ENCODE measurements at regions not wholly inside any gene's neighbourhood (a gene's known extent, or its start where the extent isn't known, plus 50 kb on each side); places are given as distances from the start of the nearest gene placed in this dataset.

DNA sequence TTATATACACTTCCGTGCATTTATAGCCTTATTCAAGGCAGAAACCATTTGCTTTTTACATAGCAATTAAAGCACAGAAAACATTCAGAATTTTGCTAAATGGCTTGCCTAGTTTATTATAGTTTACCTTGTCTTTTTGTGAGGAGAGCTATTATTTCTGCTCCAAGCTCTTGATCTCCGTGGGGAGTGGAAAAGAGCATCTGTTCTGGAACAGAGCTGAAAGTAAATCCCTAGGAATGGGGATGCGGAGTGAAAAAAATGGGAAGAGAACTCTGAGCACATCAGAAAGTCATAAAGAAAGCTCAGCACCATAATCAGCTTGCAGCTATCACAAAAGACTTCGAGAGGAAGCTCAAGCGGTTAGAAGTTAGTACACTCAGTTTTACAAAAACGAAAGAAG is 1006.7 kb downstream of the ROBO2 start:
- no peak for DNase-seq
- Histone ChIP-seq H3K27me3 (ENCODE audit: insufficient read depth, low read depth, severe bottlenecking) (no peaks in the 10 kb centered on the region), H3K36me3 (no peaks in the 10 kb centered on the region), H3K4me3 (ENCODE audit: low read depth, low read length) (no peak overlapping the region), H3K27ac (no peak overlapping the region), H3K9me3 (ENCODE audit: severe bottlenecking) (no peaks in the 10 kb centered on the region)
- TF ChIP-seq, protein P1, sequence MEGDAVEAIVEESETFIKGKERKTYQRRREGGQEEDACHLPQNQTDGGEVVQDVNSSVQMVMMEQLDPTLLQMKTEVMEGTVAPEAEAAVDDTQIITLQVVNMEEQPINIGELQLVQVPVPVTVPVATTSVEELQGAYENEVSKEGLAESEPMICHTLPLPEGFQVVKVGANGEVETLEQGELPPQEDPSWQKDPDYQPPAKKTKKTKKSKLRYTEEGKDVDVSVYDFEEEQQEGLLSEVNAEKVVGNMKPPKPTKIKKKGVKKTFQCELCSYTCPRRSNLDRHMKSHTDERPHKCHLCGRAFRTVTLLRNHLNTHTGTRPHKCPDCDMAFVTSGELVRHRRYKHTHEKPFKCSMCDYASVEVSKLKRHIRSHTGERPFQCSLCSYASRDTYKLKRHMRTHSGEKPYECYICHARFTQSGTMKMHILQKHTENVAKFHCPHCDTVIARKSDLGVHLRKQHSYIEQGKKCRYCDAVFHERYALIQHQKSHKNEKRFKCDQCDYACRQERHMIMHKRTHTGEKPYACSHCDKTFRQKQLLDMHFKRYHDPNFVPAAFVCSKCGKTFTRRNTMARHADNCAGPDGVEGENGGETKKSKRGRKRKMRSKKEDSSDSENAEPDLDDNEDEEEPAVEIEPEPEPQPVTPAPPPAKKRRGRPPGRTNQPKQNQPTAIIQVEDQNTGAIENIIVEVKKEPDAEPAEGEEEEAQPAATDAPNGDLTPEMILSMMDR (IDR thresholded peaks at IDR 0.05; ENCODE audit: low read depth, low read length), result no peak

DNA sequence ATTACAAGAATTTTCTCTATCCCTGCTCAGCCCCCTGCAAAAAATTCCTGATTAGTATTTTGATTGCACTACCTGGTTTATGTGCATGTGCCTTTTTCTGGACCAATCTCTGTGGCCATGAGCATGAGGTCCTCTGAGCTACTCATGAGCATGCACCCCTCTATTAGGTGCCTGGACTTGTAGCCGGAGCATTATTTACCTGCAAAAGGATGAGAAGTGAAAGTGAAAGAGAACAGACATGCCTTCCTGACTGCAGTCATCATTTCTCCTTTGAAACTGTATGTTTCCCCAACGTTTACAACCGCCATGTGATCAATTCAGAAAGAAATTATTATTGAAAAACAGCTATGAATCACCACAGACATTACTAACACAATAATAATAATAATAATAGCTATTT is 1008.8 kb downstream of the ROBO2 start:
- Histone ChIP-seq H3K36me3 (no peaks in the 10 kb centered on the region), H3K27ac (no peak overlapping the region), H3K9me3 (ENCODE audit: severe bottlenecking) (no peaks in the 10 kb centered on the region), H3K27me3 (ENCODE audit: insufficient read depth, low read depth, severe bottlenecking) (no peaks in the 10 kb centered on the region), H3K4me3 (ENCODE audit: low read depth, low read length) (no peak overlapping the region)
- no peak for DNase-seq
- TF ChIP-seq, protein P1 (IDR thresholded peaks at IDR 0.05; ENCODE audit: low read depth, low read length), result no peak

DNA sequence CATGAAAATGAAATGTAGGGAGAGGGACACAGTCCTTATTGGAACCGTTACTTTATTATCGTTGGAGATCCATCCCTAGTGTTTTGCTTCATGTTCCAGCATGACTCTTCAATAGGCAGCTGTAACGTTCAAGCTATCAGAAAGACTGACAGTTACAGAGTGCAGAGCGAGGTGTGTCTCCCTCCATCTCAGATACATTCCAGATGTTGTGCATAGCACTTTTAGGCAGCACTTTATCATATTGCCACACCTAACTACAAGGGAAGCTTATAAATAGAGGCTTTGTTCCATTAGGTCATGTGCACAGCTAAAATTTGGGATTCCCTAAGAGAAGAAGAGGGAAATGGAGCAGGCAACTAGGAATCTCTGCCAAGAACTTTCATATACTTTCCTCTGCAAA is 1009.6 kb downstream of the ROBO2 start:
- Histone ChIP-seq H3K27ac (no peak overlapping the region), H3K4me3 (ENCODE audit: low read depth, low read length) (no peak overlapping the region)
- TF ChIP-seq, protein P1 (IDR thresholded peaks at IDR 0.05; ENCODE audit: low read depth, low read length), result no peak

DNA sequence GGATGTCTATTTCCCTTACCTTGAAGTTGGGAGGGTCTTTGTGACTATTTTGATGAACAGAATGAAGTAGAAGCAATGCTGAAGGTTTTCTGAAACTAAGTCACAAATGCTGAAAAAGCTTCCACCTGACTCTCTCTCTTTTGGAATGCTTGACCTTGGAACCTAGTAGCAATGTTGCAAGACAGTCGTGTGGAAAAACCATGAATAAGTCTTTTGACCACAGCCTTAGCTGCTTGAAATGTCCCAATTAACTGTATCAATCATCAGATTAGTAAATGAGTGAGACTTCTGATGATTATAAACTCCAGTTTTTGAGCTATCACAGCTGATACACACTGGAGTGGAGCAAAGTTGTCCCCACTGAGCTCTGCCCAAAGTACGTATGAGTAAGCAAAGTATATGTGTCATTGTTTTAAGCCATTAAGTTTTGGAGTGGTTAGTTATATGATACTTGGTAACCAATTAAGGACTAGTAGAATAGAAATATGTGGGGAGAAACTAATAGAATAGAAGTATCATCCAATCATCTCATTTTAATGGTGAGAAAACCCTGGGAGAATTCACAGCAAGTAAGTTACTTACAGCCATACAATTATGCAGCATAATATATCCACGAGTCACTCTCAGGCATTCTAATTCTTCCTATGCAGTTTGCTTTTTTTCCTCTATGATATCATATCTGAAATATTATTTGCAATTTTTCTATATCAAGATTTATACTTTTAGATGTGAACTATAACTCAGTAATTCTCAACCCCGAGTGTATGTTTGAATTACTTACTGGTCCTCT is 1010.6 kb downstream of the ROBO2 start:
- Histone ChIP-seq H3K9me3 (ENCODE audit: severe bottlenecking) (no peaks in the 10 kb centered on the region), H3K27me3 (ENCODE audit: insufficient read depth, low read depth, severe bottlenecking) (no peaks in the 10 kb centered on the region), H3K27ac (no peak overlapping the region), H3K4me3 (ENCODE audit: low read depth, low read length) (no peak overlapping the region), H3K36me3 (no peaks in the 10 kb centered on the region)
- no peak for DNase-seq
- TF ChIP-seq, protein P1 (IDR thresholded peaks at IDR 0.05; ENCODE audit: low read depth, low read length), result no peak

More for the DNA sequence above, 1009.6 kb downstream of the ROBO2 start:
- Histone ChIP-seq H3K27me3 (ENCODE audit: insufficient read depth, low read depth, severe bottlenecking) (no peaks in the 10 kb centered on the region), H3K36me3 (no peaks in the 10 kb centered on the region), H3K9me3 (ENCODE audit: severe bottlenecking) (no peaks in the 10 kb centered on the region)
- no peak for DNase-seq

DNA sequence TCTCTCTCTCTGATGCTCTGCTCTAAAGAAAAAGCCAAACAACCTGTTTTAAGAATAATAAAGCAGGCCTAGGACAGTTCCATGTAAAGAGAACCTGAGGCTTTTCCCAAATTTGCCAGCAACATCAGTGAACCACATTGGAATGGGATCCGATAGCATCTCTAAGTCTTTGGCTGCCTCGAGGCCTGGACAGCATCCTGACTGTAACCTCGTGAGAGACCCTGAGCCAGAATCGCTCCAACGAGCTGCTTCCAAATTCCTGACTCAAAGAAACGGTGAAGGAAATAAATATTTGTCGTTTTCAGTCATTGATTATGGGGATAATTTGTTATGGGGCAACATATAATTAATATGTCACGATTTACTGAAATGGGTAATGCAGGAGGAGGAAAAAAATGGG is 1012.8 kb downstream of the ROBO2 start:
- TF ChIP-seq, protein P1 (IDR thresholded peaks at IDR 0.05; ENCODE audit: low read depth, low read length), result no peak
- H3K27ac ChIP-seq, result no peak overlapping the region
- H3K4me3 ChIP-seq (ENCODE audit: low read depth, low read length), result no peak overlapping the region
- no peaks in the 10 kb centered on the region for H3K36me3 ChIP-seq
- no peak for DNase-seq
- H3K27me3 ChIP-seq (ENCODE audit: insufficient read depth, low read depth, severe bottlenecking), result no peaks in the 10 kb centered on the region
- no peaks in the 10 kb centered on the region for H3K9me3 ChIP-seq (ENCODE audit: severe bottlenecking)

DNA sequence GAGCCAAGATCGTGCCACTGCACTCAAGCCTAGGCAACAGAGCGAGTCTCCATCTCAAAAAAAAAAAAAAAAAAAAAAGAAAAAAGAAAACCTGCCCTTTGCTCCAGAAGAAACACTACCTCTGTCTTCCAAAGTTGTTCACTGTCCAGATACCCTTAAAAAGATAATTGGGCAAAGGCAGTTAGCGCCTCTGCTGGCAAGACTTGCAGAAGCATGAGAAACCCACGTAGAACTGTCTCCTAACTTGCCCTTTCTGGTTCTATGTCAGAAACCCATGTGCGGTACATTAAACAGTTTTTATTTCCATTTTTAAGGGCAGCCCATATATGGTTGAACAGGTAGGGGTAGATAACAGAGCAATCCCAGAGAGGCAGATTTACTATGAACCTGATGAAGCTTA is 1026.4 kb downstream of the ROBO2 start:
- H3K27me3 ChIP-seq (ENCODE audit: insufficient read depth, low read depth, severe bottlenecking), result no peaks in the 10 kb centered on the region
- TF ChIP-seq, protein P1 (IDR thresholded peaks at IDR 0.05; ENCODE audit: low read depth, low read length), result no peak
- no peaks in the 10 kb centered on the region for H3K36me3 ChIP-seq
- H3K27ac ChIP-seq, result no peak overlapping the region
- no peaks in the 10 kb centered on the region for H3K9me3 ChIP-seq (ENCODE audit: severe bottlenecking)
- no peak for DNase-seq
- H3K4me3 ChIP-seq (ENCODE audit: low read depth, low read length), result no peak overlapping the region
